ENCODE measurements at regions not wholly inside any gene's neighbourhood (a gene's known extent, or its start where the extent isn't known, plus 50 kb on each side); places are given as distances from the start of the nearest gene placed in this dataset.

DNA sequence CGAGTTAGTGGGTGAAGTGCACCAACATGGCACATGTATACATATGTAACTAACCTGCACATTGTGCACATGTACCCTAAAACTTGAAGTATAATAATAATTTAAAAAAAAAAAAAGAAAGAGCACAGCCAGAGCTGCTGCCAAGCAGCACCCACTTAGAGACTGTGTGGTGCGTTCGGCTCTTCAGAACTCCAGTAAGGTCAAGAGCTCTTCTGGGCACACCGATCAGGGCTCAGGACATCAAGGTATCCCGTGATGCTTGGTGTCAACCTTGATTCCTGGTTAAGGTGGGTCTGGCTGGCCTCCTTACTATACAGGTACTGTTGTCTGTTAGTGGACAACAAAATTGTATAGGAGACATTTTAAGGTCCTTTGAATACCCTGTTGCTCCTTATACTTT, 385.7 kb upstream of the AKR1E2 start:
- no peak overlapping the region for H3K27ac ChIP-seq
- TF ChIP-seq CTCF (conservative IDR thresholded peaks at IDR 0.05) = no peak

GRCh38 chr10:4437791-4438190, 388.2 kb upstream of the AKR1E2 start:
- TF ChIP-seq CTCF (conservative IDR thresholded peaks at IDR 0.05) = no peak
- no peak overlapping the region for H3K27ac ChIP-seq

DNA sequence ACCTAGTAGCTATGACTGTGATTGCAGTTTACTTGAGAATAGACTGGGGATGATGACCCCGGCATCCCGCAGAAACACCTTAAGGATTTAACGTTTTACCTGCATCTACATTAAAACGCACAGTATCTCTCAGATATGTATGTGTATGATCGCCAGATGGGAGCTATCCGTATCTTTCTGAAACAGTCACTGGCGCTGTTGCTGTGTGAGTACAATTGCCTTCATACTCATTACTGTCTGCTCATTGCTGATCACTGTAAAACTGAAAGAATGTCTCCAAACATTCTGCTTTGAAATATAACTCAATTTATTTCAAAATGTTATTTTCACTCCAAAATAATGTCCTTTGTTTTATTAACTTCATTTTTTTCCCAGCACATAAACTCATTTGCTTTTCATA, 388.9 kb upstream of the AKR1E2 start:
- no peak overlapping the region for H3K27ac ChIP-seq
- TF ChIP-seq CTCF (conservative IDR thresholded peaks at IDR 0.05) = no peak

DNA sequence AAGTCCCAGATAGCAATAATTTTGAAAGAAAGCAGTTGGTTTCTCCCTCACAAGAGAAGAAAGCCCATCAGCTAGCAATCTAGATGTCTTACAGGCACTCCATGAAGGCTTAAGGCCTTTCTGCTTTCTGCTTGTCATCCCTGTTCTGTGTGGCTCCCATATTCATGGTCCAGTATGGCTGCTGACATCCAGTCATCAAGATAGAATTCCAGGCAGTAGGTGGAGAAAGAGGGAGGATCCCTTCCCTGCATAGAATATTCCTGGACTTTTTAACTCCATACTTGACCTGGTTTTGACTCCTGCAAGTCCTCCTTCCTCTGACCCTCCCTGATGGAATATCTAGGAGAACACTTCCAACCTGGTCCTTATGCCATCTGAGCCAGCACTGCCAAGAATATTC, 389.9 kb upstream of the AKR1E2 start:
- H3K27ac ChIP-seq = no peak overlapping the region
- TF ChIP-seq CTCF (conservative IDR thresholded peaks at IDR 0.05) = no peak

DNA sequence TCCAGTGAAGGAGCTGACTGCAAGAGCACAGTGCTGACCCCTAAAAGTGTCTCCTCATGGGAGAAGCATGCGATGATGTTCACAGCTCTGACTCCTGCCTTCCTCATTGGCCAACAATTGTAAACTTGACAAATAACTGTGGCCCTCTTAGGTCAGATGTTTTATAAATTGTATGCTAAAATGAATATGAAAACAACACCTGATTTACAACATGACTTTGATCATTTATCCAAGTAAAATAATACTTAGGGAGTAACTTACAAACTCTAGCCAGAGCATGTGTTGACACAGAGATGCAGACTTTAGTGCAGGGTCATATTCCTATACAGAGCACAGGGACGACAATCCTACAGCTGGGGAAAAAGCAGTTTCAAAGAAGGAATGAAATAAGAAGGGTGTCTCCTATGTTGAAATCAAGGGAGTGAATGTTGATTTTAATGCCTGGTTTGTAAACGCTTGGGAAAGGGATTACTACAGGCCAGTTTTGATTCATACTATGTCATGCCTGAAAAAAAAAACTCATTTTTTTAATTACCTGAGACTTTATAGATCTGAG, 391.4 kb upstream of the AKR1E2 start:
- TF ChIP-seq CTCF (conservative IDR thresholded peaks at IDR 0.05) = no peak
- H3K27ac ChIP-seq = no peak overlapping the region

DNA sequence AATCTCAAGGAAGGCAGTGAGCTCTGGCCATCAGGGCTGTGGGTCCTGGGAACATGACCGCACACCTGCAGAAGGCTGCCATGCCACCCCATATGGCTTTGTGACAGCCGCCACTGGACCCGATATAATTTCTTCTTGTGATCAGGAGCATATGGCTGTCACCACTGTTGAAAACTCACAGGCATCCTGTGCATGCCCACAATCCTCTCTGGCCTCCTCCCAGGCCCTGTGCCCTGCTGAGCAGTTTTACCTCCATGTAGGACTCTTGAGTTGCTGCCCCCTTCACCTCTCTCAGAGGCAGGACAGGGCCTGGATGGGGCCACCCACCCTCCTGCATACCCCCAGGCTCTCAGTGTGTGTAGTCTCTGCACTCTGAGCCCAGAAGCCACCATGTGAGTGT, 391.9 kb upstream of the AKR1E2 start:
- H3K27ac ChIP-seq = no peak overlapping the region
- TF ChIP-seq CTCF (conservative IDR thresholded peaks at IDR 0.05) = no peak

GRCh38 chr10:4431114-4431863, 394.7 kb upstream of the AKR1E2 start:
- no peak overlapping the region for H3K27ac ChIP-seq
- TF ChIP-seq CTCF (conservative IDR thresholded peaks at IDR 0.05) = no peak

Data from VCaP (cell line).